Activated naive CD4-positive, alpha-beta T cell treated with anti-CD3 and anti-CD28 coated beads for 36 hours (primary cell): ENCODE measurements at regions not wholly inside any gene's neighbourhood (a gene's known extent, or its start where the extent isn't known, plus 50 kb on each side); places are given as distances from the start of the nearest gene placed in this dataset. TPM values are rescaled to one million over a fixed set of nuclear protein-coding genes. Genes with fewer than 3 reads are reported as not detected.
"Not testable (repeated sequence)": the region's sequence is repeated elsewhere in the genome, so short reads cannot be mapped to it uniquely, and the experiment has no call there.

Experiments
- CTCF ChIA-PET: fragments of 350-600 bp; sonication (Branson Sonifier 250); formaldehyde crosslinking; loops from one replicate; lab custom pipeline; 2021; ENCODE audit warnings: antibody characterized with exemption; lab: Charles Lee
- DNase-seq: peaks from one replicate; pipeline ENCODE4 v3.0.0-alpha.2; 2020
- H3K27ac Mint-ChIP-seq: one replicate; pipeline ENCODE4 v1.8.0; 2021; ENCODE audit warnings: mild to moderate bottlenecking, mixed read lengths
- H3K27me3 Mint-ChIP-seq: one replicate; pipeline ENCODE4 v1.8.0; 2021; ENCODE audit warnings: low read depth, mixed read lengths
- H3K36me3 Mint-ChIP-seq: one replicate; pipeline ENCODE4 v1.8.0; 2021; ENCODE audit warnings: low read depth, mixed read lengths
- H3K4me1 Mint-ChIP-seq: one replicate; pipeline ENCODE4 v1.8.0; 2021; ENCODE audit warnings: low read depth, mixed read lengths
- H3K4me3 Mint-ChIP-seq: one replicate; pipeline ENCODE4 v1.8.0; 2021; ENCODE audit warnings: mild to moderate bottlenecking, moderate library complexity, mixed read lengths
- H3K9me3 Mint-ChIP-seq: one replicate; pipeline ENCODE4 v1.8.0; 2021; ENCODE audit warnings: mixed read lengths
- intact Hi-C: fragments of 100-400 bp; cut with micrococcal nuclease; formaldehyde crosslinking; loops from one replicate; pipeline ENCODE4 v1.15.1; 2023
- microRNA-seq: library from miRNA; unstranded; fragments of <30 nt; microRNA quantifications from one replicate; pipeline ENCODE4 v1.2.0, GENCODE V29; 2022; ENCODE audit warnings: borderline microRNAs expressed, borderline replicate concordance

GRCh38 chr2:58334414-58334813, 93.3 kb upstream of the FANCL start:
- H3K4me1 Mint-ChIP-seq: no peaks in the 10 kb centered on the region
- no peak for DNase-seq
- CTCF ChIA-PET: no interaction called here
- H3K27me3 Mint-ChIP-seq: peaks cover 11% of the 10 kb centered on the region
- H3K36me3 Mint-ChIP-seq: no peaks in the 10 kb centered on the region
- H3K27ac Mint-ChIP-seq: no peak overlapping the region
- peaks cover 2% of the 10 kb centered on the region for H3K9me3 Mint-ChIP-seq
- H3K4me3 Mint-ChIP-seq: no peak overlapping the region
- intact Hi-C loops: no loop called here

GRCh38 chr2:58325296-58325895, 84.3 kb upstream of the FANCL start:
- H3K9me3 Mint-ChIP-seq, H3K4me3 Mint-ChIP-seq, H3K4me1 Mint-ChIP-seq, intact Hi-C loops, CTCF ChIA-PET, DNase-seq, H3K36me3 Mint-ChIP-seq, H3K27ac Mint-ChIP-seq: not testable (repeated sequence)
- peaks cover 21% of the 10 kb centered on the region for H3K27me3 Mint-ChIP-seq

GRCh38 chr2:58319481-58319880, 78.4 kb upstream of the FANCL start:
- DNase-seq: no peak
- H3K27me3 Mint-ChIP-seq: peaks cover 4% of the 10 kb centered on the region
- intact Hi-C loops: no loop called here
- CTCF ChIA-PET: no interaction called here
- H3K27ac Mint-ChIP-seq: no peak overlapping the region
- H3K4me1 Mint-ChIP-seq: no peaks in the 10 kb centered on the region
- H3K4me3 Mint-ChIP-seq: no peak overlapping the region
- H3K36me3 Mint-ChIP-seq: no peaks in the 10 kb centered on the region
- no peaks in the 10 kb centered on the region for H3K9me3 Mint-ChIP-seq

GRCh38 chr2:58318949-58319348, 77.8 kb upstream of the FANCL start:
- H3K27me3 Mint-ChIP-seq, CTCF ChIA-PET, H3K4me1 Mint-ChIP-seq, H3K36me3 Mint-ChIP-seq, H3K27ac Mint-ChIP-seq, intact Hi-C loops, H3K4me3 Mint-ChIP-seq, DNase-seq, H3K9me3 Mint-ChIP-seq: not testable (repeated sequence)

- no peaks in the 10 kb centered on the region for H3K36me3 Mint-ChIP-seq
- CTCF ChIA-PET: no interaction called here
- H3K27ac Mint-ChIP-seq: no peak overlapping the region
- H3K27me3 Mint-ChIP-seq: no peaks in the 10 kb centered on the region
- no peak for DNase-seq
- H3K4me1 Mint-ChIP-seq: no peaks in the 10 kb centered on the region
- no peaks in the 10 kb centered on the region for H3K9me3 Mint-ChIP-seq
- intact Hi-C loops: no loop called here
- H3K4me3 Mint-ChIP-seq: no peak overlapping the region
Measured at GRCh38 chr2:58313926-58314325, 72.8 kb upstream of the FANCL start.

- CTCF ChIA-PET: interaction anchor here (0.5 to 1.0 kb wide), 2 partner anchors 9 to 498 kb away, joined by 3 to 4 read pairs; no protein-coding TSS in a partner anchor
- no peak overlapping the region for H3K4me3 Mint-ChIP-seq
- H3K9me3 Mint-ChIP-seq: no peaks in the 10 kb centered on the region
- intact Hi-C loops: no loop called here
- no peak for DNase-seq
- peaks cover 21% of the 10 kb centered on the region for H3K27me3 Mint-ChIP-seq
- H3K36me3 Mint-ChIP-seq: no peaks in the 10 kb centered on the region
- H3K4me1 Mint-ChIP-seq: no peaks in the 10 kb centered on the region
- no peak overlapping the region for H3K27ac Mint-ChIP-seq
Measured at GRCh38 chr2:58308435-58308834, 67.3 kb upstream of the FANCL start.

GRCh38 chr2:58304843-58305242, 63.7 kb upstream of the FANCL start:
- no peaks in the 10 kb centered on the region for H3K9me3 Mint-ChIP-seq
- H3K4me3 Mint-ChIP-seq: no peak overlapping the region
- intact Hi-C loops: no loop called here
- no peaks in the 10 kb centered on the region for H3K4me1 Mint-ChIP-seq
- H3K27me3 Mint-ChIP-seq: peaks cover 28% of the 10 kb centered on the region
- H3K36me3 Mint-ChIP-seq: no peaks in the 10 kb centered on the region
- DNase-seq: no peak
- CTCF ChIA-PET: no interaction called here
- H3K27ac Mint-ChIP-seq: no peak overlapping the region

GRCh38 chr2:58299123-58299522, 58.0 kb upstream of the FANCL start:
- DNase-seq: no peak
- Mint-ChIP-seq H3K9me3 (no peaks in the 10 kb centered on the region), H3K27ac (no peak overlapping the region), H3K27me3 (peaks cover 15% of the 10 kb centered on the region), H3K4me1 (no peaks in the 10 kb centered on the region), H3K36me3 (no peaks in the 10 kb centered on the region), H3K4me3 (no peak overlapping the region)
- CTCF ChIA-PET: interaction anchor here (1.1 kb wide), 1 partner anchor 9 kb away, joined by 3 read pairs; no protein-coding TSS in a partner anchor
- intact Hi-C loops: no loop called here

GRCh38 chr2:58293056-58293455, 51.9 kb upstream of the FANCL start:
- Mint-ChIP-seq H3K9me3 (no peaks in the 10 kb centered on the region), H3K27me3 (peaks cover 15% of the 10 kb centered on the region), H3K4me1 (no peaks in the 10 kb centered on the region), H3K36me3 (no peaks in the 10 kb centered on the region), H3K27ac (no peak overlapping the region), H3K4me3 (no peak overlapping the region)
- DNase-seq: no peak
- CTCF ChIA-PET: no interaction called here
- intact Hi-C loops: no loop called here

- intact Hi-C loops: no loop called here
- CTCF ChIA-PET: no interaction called here
- DNase-seq: no peak
- Mint-ChIP-seq H3K4me3 (no peak overlapping the region), H3K9me3 (no peaks in the 10 kb centered on the region), H3K27me3 (peaks cover 15% of the 10 kb centered on the region), H3K36me3 (no peaks in the 10 kb centered on the region), H3K27ac (no peak overlapping the region), H3K4me1 (no peaks in the 10 kb centered on the region)
Measured at GRCh38 chr2:58291726-58292438, 50.8 kb upstream of the FANCL start.

Small RNAs in the stretch of these regions (microRNA-seq; reads per million reads assigned to microRNA genes)
- not detected for gene MIR4432
